ENCODE measurements at regions not wholly inside any gene's neighbourhood (a gene's known extent, or its start where the extent isn't known, plus 50 kb on each side); places are given as distances from the start of the nearest gene placed in this dataset.

DNA sequence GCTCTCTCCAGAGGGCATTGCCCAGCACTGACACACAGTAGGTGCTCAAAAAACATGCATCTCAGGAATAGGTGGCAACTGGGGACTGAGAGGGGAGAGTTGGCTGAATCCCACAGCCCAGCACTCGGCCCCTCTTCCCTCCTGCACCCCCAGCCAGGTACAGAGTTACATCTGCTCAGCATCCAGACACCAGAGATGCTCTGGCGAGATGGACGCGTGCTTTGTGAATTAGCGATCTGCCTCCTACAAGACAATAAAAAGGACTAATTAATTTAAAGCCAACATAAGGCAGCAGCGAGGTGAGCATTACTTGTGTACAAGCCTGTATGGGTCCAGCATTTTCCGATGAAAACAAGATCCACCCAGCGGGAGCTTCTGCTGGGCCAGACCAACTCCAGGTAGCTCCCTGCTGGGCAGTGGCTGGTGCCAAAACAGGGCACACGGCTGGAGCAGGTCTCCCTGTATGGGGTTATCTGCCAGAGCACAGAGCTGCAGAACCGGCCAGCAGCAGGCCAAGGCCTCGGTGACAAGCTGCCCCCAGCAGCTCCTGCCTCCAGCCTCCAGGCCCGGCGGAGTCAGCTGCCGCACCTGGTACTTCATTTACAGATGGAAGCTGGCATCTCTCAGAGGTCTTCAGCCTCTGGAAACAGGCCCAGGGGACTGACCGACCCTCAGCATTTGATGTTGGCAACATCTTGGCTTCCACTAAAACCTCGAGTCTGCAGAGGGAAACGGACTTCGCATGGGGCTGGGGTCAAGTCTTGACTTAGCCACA is 219.7 kb upstream of the SDK2 start:
- Histone ChIP-seq H3K9ac (ENCODE audit: low read depth, low read length) (no peak overlapping the region), H3K4me1 (ENCODE audit: insufficient read depth, low read length) (no peaks in the 10 kb centered on the region; the same call in 1 of the 2 replicates), H3K36me3 (ENCODE audit: insufficient read depth, low read depth, low read length) (no peaks in the 10 kb centered on the region), H3K27ac (ENCODE audit: low read length) (no peak overlapping the region), H3K27me3 (ENCODE audit: insufficient read depth, low read length) (no peaks in the 10 kb centered on the region), H3K9me3 (ENCODE audit: insufficient read depth, low read depth, low read length) (no peaks in the 10 kb centered on the region), H3K4me3 (ENCODE audit: low read length) (no peak overlapping the region)

DNA sequence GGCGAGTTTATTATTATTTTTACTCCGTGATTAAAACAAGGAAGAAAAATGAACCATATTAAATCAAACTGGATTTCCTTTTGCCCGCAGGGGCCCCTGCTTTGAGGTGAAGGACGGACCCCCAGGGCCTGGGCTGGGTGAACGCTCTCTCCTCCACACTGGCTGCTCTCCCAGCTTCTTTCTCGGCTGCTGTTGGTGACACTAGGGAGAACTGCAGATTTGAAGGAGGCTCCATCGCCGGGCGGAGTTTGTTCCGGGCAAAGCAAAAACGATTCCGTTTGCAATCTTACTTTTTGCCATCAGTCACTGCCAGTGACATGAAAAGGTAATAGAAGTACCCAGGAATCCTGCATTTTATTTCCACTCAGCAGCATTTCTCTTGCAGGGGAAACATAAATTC is 221.6 kb upstream of the SDK2 start:
- H3K27me3 ChIP-seq (ENCODE audit: insufficient read depth, low read length), result no peaks in the 10 kb centered on the region
- H3K27ac ChIP-seq (ENCODE audit: low read length), result no peak overlapping the region

GRCh38 chr17:73867056-73867455 is 222.8 kb upstream of the SDK2 start:
- Histone ChIP-seq H3K36me3 (ENCODE audit: insufficient read depth, low read depth, low read length) (no peaks in the 10 kb centered on the region), H3K4me3 (ENCODE audit: low read length) (no peak overlapping the region), H3K9me3 (ENCODE audit: insufficient read depth, low read depth, low read length) (no peaks in the 10 kb centered on the region), H3K27me3 (ENCODE audit: insufficient read depth, low read length) (no peaks in the 10 kb centered on the region), H3K9ac (ENCODE audit: low read depth, low read length) (no peak overlapping the region), H3K27ac (ENCODE audit: low read length) (no peak overlapping the region), H3K4me1 (ENCODE audit: insufficient read depth, low read length) (no peaks in the 10 kb centered on the region)

More for the DNA sequence above, 221.6 kb upstream of the SDK2 start:
- Histone ChIP-seq H3K36me3 (ENCODE audit: insufficient read depth, low read depth, low read length) (no peaks in the 10 kb centered on the region), H3K9ac (ENCODE audit: low read depth, low read length) (no peak overlapping the region), H3K4me1 (ENCODE audit: insufficient read depth, low read length) (no peaks in the 10 kb centered on the region), H3K9me3 (ENCODE audit: insufficient read depth, low read depth, low read length) (no peaks in the 10 kb centered on the region), H3K4me3 (ENCODE audit: low read length) (no peak overlapping the region)

- no peaks in the 10 kb centered on the region for H3K27me3 ChIP-seq (ENCODE audit: insufficient read depth, low read length)
Observed at GRCh38 chr17:73870068-73870467, 225.8 kb upstream of the SDK2 start.

GRCh38 chr17:73870473-73870872 is 226.2 kb upstream of the SDK2 start:
- H3K27ac ChIP-seq (ENCODE audit: low read length), result no peak overlapping the region
- no peak overlapping the region for H3K4me3 ChIP-seq (ENCODE audit: low read length)
- no peaks in the 10 kb centered on the region for H3K4me1 ChIP-seq (ENCODE audit: insufficient read depth, low read length)
- no peaks in the 10 kb centered on the region for H3K27me3 ChIP-seq (ENCODE audit: insufficient read depth, low read length)
- H3K9ac ChIP-seq (ENCODE audit: low read depth, low read length), result no peak overlapping the region
- H3K9me3 ChIP-seq (ENCODE audit: insufficient read depth, low read depth, low read length), result no peaks in the 10 kb centered on the region
- no peaks in the 10 kb centered on the region for H3K36me3 ChIP-seq (ENCODE audit: insufficient read depth, low read depth, low read length)

More at GRCh38 chr17:73870068-73870467, 225.8 kb upstream of the SDK2 start:
- H3K4me3 ChIP-seq (ENCODE audit: low read length), result no peak overlapping the region
- H3K4me1 ChIP-seq (ENCODE audit: insufficient read depth, low read length), result no peaks in the 10 kb centered on the region
- H3K36me3 ChIP-seq (ENCODE audit: insufficient read depth, low read depth, low read length), result no peaks in the 10 kb centered on the region
- H3K9ac ChIP-seq (ENCODE audit: low read depth, low read length), result no peak overlapping the region
- no peak overlapping the region for H3K27ac ChIP-seq (ENCODE audit: low read length)
- no peaks in the 10 kb centered on the region for H3K9me3 ChIP-seq (ENCODE audit: insufficient read depth, low read depth, low read length)

DNA sequence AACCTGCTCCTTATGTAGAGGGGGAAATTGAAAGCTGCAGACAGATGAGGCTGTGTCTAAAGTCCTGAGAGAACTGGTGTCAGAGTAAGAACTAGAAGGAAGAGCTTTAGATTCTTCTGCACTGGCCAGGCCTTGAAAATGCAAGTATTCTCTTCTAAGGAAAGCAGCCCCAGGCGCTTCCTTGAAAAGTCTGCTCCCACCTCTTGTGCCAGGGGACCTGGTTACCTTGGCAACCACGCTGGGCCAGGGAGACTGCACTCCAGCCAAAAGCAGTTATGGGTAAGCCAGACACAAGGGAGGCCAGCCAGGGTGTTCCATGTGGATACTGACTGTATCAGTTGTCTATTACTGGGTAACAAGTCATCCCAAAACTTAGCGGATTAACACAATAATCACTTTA is 228.6 kb upstream of the SDK2 start:
- no peaks in the 10 kb centered on the region for H3K36me3 ChIP-seq (ENCODE audit: insufficient read depth, low read depth, low read length)
- no peak overlapping the region for H3K4me3 ChIP-seq (ENCODE audit: low read length)
- H3K27me3 ChIP-seq (ENCODE audit: insufficient read depth, low read length), result no peaks in the 10 kb centered on the region
- no peak overlapping the region for H3K27ac ChIP-seq (ENCODE audit: low read length)
- no peaks in the 10 kb centered on the region for H3K4me1 ChIP-seq (ENCODE audit: insufficient read depth, low read length)
- H3K9ac ChIP-seq (ENCODE audit: low read depth, low read length), result no peak overlapping the region
- H3K9me3 ChIP-seq (ENCODE audit: insufficient read depth, low read depth, low read length), result no peaks in the 10 kb centered on the region

GRCh38 chr17:73874008-73874720 is 229.9 kb upstream of the SDK2 start:
- Histone ChIP-seq H3K4me3 (ENCODE audit: low read length) (no peak overlapping the region), H3K27ac (ENCODE audit: low read length) (no peak overlapping the region), H3K27me3 (ENCODE audit: insufficient read depth, low read length) (no peaks in the 10 kb centered on the region), H3K9me3 (ENCODE audit: insufficient read depth, low read depth, low read length) (no peaks in the 10 kb centered on the region), H3K9ac (ENCODE audit: low read depth, low read length) (no peak overlapping the region), H3K36me3 (ENCODE audit: insufficient read depth, low read depth, low read length) (no peaks in the 10 kb centered on the region), H3K4me1 (ENCODE audit: insufficient read depth, low read length) (no peaks in the 10 kb centered on the region)

DNA sequence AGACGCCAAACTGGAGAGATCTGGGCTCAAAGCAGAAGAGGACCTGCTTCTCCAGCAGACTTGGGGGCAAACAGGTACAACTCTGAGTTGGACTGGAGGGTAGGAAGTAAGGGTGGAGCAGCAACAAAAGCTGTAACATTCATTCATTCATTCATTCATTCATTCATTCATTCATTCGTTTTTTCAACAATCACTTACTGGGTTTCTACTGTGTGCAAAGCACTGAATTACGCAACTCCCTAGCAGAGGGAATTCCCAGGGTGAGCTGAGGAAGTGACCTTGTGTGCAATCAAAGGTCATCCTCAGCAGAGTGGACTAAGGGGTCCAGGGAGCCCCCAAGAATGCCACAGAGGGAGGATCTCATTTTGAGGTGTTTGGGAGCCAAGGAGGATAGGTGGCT is 231.1 kb upstream of the SDK2 start:
- no peaks in the 10 kb centered on the region for H3K27me3 ChIP-seq (ENCODE audit: insufficient read depth, low read length)
- no peaks in the 10 kb centered on the region for H3K9me3 ChIP-seq (ENCODE audit: insufficient read depth, low read depth, low read length)
- no peak overlapping the region for H3K4me3 ChIP-seq (ENCODE audit: low read length)
- no peak overlapping the region for H3K9ac ChIP-seq (ENCODE audit: low read depth, low read length)
- no peak overlapping the region for H3K27ac ChIP-seq (ENCODE audit: low read length)
- no peaks in the 10 kb centered on the region for H3K36me3 ChIP-seq (ENCODE audit: insufficient read depth, low read depth, low read length)
- H3K4me1 ChIP-seq (ENCODE audit: insufficient read depth, low read length), result no peaks in the 10 kb centered on the region

GRCh38 chr17:73877962-73878361 is 233.7 kb upstream of the SDK2 start:
- H3K36me3 ChIP-seq (ENCODE audit: insufficient read depth, low read depth, low read length), result no peaks in the 10 kb centered on the region
- peaks cover 6% of the 10 kb centered on the region; the same call in 1 of the 2 replicates for H3K27me3 ChIP-seq (ENCODE audit: insufficient read depth, low read length)
- H3K27ac ChIP-seq (ENCODE audit: low read length), result no peak overlapping the region
- no peaks in the 10 kb centered on the region for H3K9me3 ChIP-seq (ENCODE audit: insufficient read depth, low read depth, low read length)
- H3K4me1 ChIP-seq (ENCODE audit: insufficient read depth, low read length), result no peaks in the 10 kb centered on the region
- no peak overlapping the region for H3K4me3 ChIP-seq (ENCODE audit: low read length)
- H3K9ac ChIP-seq (ENCODE audit: low read depth, low read length), result no peak overlapping the region

DNA sequence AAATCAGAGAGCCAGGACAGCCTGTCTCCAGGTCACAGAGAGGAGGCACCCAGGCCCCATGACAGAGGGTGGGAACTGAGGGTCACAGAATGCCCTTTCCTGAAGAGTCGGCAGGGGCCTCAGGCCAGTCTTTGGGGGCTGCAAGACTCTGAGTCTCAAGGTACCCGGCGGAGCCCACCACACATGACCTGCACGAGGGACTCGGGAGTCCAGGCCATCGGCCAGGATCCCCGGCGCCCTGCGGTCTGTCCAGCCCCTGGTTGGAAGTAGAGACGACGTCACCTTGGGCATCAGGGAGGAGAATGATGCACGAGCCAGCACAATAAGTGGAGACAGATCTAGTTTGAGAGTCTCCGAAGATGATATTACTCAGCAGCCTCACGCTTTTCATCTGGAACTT is 234.7 kb upstream of the SDK2 start:
- H3K4me3 ChIP-seq (ENCODE audit: low read length), result no peak overlapping the region
- no peaks in the 10 kb centered on the region for H3K4me1 ChIP-seq (ENCODE audit: insufficient read depth, low read length)
- no peak overlapping the region for H3K27ac ChIP-seq (ENCODE audit: low read length)

GRCh38 chr17:73879987-73880386 is 235.7 kb upstream of the SDK2 start:
- Histone ChIP-seq H3K36me3 (ENCODE audit: insufficient read depth, low read depth, low read length) (no peaks in the 10 kb centered on the region), H3K27ac (ENCODE audit: low read length) (no peak overlapping the region), H3K27me3 (ENCODE audit: insufficient read depth, low read length) (peaks cover 6% of the 10 kb centered on the region; the same call in 1 of the 2 replicates)

More for the DNA sequence above, 234.7 kb upstream of the SDK2 start:
- Histone ChIP-seq H3K9me3 (ENCODE audit: insufficient read depth, low read depth, low read length) (no peaks in the 10 kb centered on the region), H3K9ac (ENCODE audit: low read depth, low read length) (no peak overlapping the region), H3K27me3 (ENCODE audit: insufficient read depth, low read length) (peaks cover 6% of the 10 kb centered on the region; the same call in 1 of the 2 replicates), H3K36me3 (ENCODE audit: insufficient read depth, low read depth, low read length) (no peaks in the 10 kb centered on the region)

GRCh38 chr17:73882590-73882989 is 238.3 kb upstream of the SDK2 start:
- no peak overlapping the region for H3K4me3 ChIP-seq (ENCODE audit: low read length)
- H3K4me1 ChIP-seq (ENCODE audit: insufficient read depth, low read length), result no peaks in the 10 kb centered on the region
- H3K9me3 ChIP-seq (ENCODE audit: insufficient read depth, low read depth, low read length), result no peaks in the 10 kb centered on the region
- H3K9ac ChIP-seq (ENCODE audit: low read depth, low read length), result no peak overlapping the region
- no peak overlapping the region for H3K27ac ChIP-seq (ENCODE audit: low read length)
- peaks cover 6% of the 10 kb centered on the region; the same call in 1 of the 2 replicates for H3K27me3 ChIP-seq (ENCODE audit: insufficient read depth, low read length)
- H3K36me3 ChIP-seq (ENCODE audit: insufficient read depth, low read depth, low read length), result no peaks in the 10 kb centered on the region

More at GRCh38 chr17:73879987-73880386, 235.7 kb upstream of the SDK2 start:
- Histone ChIP-seq H3K4me3 (ENCODE audit: low read length) (no peak overlapping the region), H3K4me1 (ENCODE audit: insufficient read depth, low read length) (no peaks in the 10 kb centered on the region), H3K9ac (ENCODE audit: low read depth, low read length) (no peak overlapping the region), H3K9me3 (ENCODE audit: insufficient read depth, low read depth, low read length) (no peaks in the 10 kb centered on the region)

Data from iPS-20b (cell line).